DOHH2 (cell line): ENCODE measurements at regions not wholly inside any gene's neighbourhood (a gene's known extent, or its start where the extent isn't known, plus 50 kb on each side); places are given as distances from the start of the nearest gene placed in this dataset.
"Not testable (repeated sequence)": the region's sequence is repeated elsewhere in the genome, so short reads cannot be mapped to it uniquely, and the experiment has no call there.

Source experiments
- EZH2phosphoT487 ChIP-seq: fragments of 200-600 bp; sonication (generic); IDR thresholded peaks from 2 replicates; pipeline ENCODE4 v1.6.1; 2017; ENCODE audit warnings: borderline replicate concordance, mild to moderate bottlenecking, antibody characterized with exemption, low read length, moderate library complexity, mixed read lengths
- TF ChIP-seq, protein P1 (sequence below): fragments of 200-600 bp; sonication (generic); IDR thresholded peaks from one replicate; pipeline ENCODE4 v1.5.1; 2014; ENCODE audit warnings: antibody characterized with exemption, mild to moderate bottlenecking, low read depth, low read length; ENCODE audit not compliant: poor library complexity, severe bottlenecking

DNA sequence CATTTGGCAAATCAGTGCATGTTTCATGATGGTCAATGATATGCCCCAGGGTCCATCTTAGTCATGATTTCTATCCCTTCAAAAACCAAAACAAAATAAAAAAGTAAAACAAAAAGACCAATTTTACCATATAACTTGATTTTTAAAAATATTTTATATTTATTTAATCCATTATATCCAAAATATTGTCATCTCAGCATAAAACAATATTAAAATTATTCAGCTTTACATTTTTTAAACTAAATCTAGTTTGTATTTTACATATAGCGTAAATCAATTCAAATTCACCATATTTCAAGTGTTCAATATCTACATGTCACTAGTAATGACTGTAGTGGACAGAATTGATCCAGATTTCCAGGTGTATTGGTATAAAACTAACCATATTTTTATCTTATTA, 187.4 kb upstream of the C1QTNF3 start:
- TF ChIP-seq, protein P1, sequence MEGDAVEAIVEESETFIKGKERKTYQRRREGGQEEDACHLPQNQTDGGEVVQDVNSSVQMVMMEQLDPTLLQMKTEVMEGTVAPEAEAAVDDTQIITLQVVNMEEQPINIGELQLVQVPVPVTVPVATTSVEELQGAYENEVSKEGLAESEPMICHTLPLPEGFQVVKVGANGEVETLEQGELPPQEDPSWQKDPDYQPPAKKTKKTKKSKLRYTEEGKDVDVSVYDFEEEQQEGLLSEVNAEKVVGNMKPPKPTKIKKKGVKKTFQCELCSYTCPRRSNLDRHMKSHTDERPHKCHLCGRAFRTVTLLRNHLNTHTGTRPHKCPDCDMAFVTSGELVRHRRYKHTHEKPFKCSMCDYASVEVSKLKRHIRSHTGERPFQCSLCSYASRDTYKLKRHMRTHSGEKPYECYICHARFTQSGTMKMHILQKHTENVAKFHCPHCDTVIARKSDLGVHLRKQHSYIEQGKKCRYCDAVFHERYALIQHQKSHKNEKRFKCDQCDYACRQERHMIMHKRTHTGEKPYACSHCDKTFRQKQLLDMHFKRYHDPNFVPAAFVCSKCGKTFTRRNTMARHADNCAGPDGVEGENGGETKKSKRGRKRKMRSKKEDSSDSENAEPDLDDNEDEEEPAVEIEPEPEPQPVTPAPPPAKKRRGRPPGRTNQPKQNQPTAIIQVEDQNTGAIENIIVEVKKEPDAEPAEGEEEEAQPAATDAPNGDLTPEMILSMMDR, result not testable (repeated sequence)
- TF ChIP-seq EZH2phosphoT487, result not testable (repeated sequence)
